Liver (tissue), 3 donors: ENCODE measurements at regions not wholly inside any gene's neighbourhood (a gene's known extent, or its start where the extent isn't known, plus 50 kb on each side); places are given as distances from the start of the nearest gene placed in this dataset.

ENCODE experiments used
- GABPA ChIP-seq, 2 donors: IDR thresholded peaks in 1 of 2; conservative IDR thresholded peaks in 1 of 2; 2 replicates each; pipeline ENCODE4 v1.6.1; 2016; ENCODE audit warnings: antibody characterized with exemption in 2 of 2, mild to moderate bottlenecking in 1 of 2, moderate library complexity in 1 of 2
- MAX ChIP-seq: IDR thresholded peaks from 2 replicates; pipeline ENCODE4 v1.6.1; 2016; ENCODE audit warnings: antibody characterized with exemption
- RAD21 ChIP-seq, 2 donors: IDR thresholded peaks; 2 replicates each; pipeline ENCODE4 v1.6.1; 2016; ENCODE audit warnings: antibody characterized with exemption in 2 of 2, mild to moderate bottlenecking in 2 of 2
- TF ChIP-seq, protein P1 (sequence below): fragments of 150-350 bp; IDR thresholded peaks from 2 replicates; pipeline ENCODE4 v1.5.1; 2017; ENCODE audit warnings: improper control_type of control experiment, low read depth, low read length; ENCODE audit not compliant: missing input control
- TF ChIP-seq, protein P2 (sequence below): IDR thresholded peaks from 2 replicates; pipeline ENCODE4 v1.6.1; 2016; ENCODE audit warnings: antibody characterized with exemption, mild to moderate bottlenecking
- donor health status: healthy.
- donor health status: healthy.

- TF ChIP-seq, protein P1, sequence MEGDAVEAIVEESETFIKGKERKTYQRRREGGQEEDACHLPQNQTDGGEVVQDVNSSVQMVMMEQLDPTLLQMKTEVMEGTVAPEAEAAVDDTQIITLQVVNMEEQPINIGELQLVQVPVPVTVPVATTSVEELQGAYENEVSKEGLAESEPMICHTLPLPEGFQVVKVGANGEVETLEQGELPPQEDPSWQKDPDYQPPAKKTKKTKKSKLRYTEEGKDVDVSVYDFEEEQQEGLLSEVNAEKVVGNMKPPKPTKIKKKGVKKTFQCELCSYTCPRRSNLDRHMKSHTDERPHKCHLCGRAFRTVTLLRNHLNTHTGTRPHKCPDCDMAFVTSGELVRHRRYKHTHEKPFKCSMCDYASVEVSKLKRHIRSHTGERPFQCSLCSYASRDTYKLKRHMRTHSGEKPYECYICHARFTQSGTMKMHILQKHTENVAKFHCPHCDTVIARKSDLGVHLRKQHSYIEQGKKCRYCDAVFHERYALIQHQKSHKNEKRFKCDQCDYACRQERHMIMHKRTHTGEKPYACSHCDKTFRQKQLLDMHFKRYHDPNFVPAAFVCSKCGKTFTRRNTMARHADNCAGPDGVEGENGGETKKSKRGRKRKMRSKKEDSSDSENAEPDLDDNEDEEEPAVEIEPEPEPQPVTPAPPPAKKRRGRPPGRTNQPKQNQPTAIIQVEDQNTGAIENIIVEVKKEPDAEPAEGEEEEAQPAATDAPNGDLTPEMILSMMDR, result no peak
- no peak for TF ChIP-seq RAD21 (IDR thresholded peaks at IDR 0.05)
- no peak for TF ChIP-seq MAX
- TF ChIP-seq GABPA (IDR thresholded peaks at IDR 0.05 in 1 of 2, conservative IDR thresholded peaks at IDR 0.05 in 1 of 2), result no peak
- TF ChIP-seq, protein P2, sequence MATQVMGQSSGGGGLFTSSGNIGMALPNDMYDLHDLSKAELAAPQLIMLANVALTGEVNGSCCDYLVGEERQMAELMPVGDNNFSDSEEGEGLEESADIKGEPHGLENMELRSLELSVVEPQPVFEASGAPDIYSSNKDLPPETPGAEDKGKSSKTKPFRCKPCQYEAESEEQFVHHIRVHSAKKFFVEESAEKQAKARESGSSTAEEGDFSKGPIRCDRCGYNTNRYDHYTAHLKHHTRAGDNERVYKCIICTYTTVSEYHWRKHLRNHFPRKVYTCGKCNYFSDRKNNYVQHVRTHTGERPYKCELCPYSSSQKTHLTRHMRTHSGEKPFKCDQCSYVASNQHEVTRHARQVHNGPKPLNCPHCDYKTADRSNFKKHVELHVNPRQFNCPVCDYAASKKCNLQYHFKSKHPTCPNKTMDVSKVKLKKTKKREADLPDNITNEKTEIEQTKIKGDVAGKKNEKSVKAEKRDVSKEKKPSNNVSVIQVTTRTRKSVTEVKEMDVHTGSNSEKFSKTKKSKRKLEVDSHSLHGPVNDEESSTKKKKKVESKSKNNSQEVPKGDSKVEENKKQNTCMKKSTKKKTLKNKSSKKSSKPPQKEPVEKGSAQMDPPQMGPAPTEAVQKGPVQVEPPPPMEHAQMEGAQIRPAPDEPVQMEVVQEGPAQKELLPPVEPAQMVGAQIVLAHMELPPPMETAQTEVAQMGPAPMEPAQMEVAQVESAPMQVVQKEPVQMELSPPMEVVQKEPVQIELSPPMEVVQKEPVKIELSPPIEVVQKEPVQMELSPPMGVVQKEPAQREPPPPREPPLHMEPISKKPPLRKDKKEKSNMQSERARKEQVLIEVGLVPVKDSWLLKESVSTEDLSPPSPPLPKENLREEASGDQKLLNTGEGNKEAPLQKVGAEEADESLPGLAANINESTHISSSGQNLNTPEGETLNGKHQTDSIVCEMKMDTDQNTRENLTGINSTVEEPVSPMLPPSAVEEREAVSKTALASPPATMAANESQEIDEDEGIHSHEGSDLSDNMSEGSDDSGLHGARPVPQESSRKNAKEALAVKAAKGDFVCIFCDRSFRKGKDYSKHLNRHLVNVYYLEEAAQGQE, result no peak
Observed at GRCh38 chr5:92976156-92976555, 604.9 kb downstream of the NR2F1-AS1 start.
